IMR-90 (cell line): ENCODE measurements at regions not wholly inside any gene's neighbourhood (a gene's known extent, or its start where the extent isn't known, plus 50 kb on each side); places are given as distances from the start of the nearest gene placed in this dataset.

ENCODE experiments used
- ATAC-seq: fragments of 200-7000 bp; cut with Tn5 transposase; 2 replicates; pipeline ENCODE4 v1.9.1; 2020; ENCODE audit warnings: low read depth, mild to moderate bottlenecking, moderate library complexity
- BruUV-seq: library from RNA; stranded (reverse); fragments of 400-500 nt; replicated peaks from 2 replicates; lab custom pipeline; 2021; lab: Mats Ljungman, UMichigan
- CTCF ChIA-PET: fragments of 300-600 bp; formaldehyde crosslinking; extraction: SDS; loops from one replicate; lab custom pipeline; 2021; ENCODE audit warnings: antibody characterized with exemption; lab: Yijun Ruan, JAX
- POLR2A ChIA-PET: fragments of 300-600 bp; sonication (Branson Sonifier 250); formaldehyde crosslinking; loops from one replicate; lab custom pipeline; 2022; ENCODE audit warnings: antibody characterized with exemption; ENCODE audit not compliant: unreplicated experiment; lab: Charles Lee
- DNase-seq: peaks from one replicate; pipeline ENCODE4 v3.0.0; 2013
- H2AFZ ChIP-seq: replicated peaks from 2 replicates; pipeline ENCODE3; 2013; ENCODE audit warnings: low read length, mild to moderate bottlenecking; ENCODE audit not compliant: poor library complexity
- H2AK5ac ChIP-seq: 2 replicates; pipeline ENCODE4 v1.6.1; 2013; ENCODE audit warnings: low read depth, low read length, inconsistent platforms
- H2AK9ac ChIP-seq: replicated peaks from 2 replicates; pipeline ENCODE3; 2013; ENCODE audit warnings: mild to moderate bottlenecking, low read depth, low read length, moderate library complexity; ENCODE audit not compliant: poor library complexity
- H2BK120ac ChIP-seq: 2 replicates; pipeline ENCODE4 v1.6.1; 2013; ENCODE audit warnings: low read depth, low read length, inconsistent platforms
- H2BK15ac ChIP-seq: 3 replicates; pipeline ENCODE4 v1.6.1; 2013; ENCODE audit warnings: low read depth, low read length, inconsistent platforms
- H2BK20ac ChIP-seq: 2 replicates; pipeline ENCODE4 v1.6.1; 2013; ENCODE audit warnings: low read depth, mild to moderate bottlenecking, inconsistent platforms, low read length, moderate library complexity
- H2BK5ac ChIP-seq: 2 replicates; pipeline ENCODE4 v1.6.1; 2013; ENCODE audit warnings: mild to moderate bottlenecking, low read depth, low read length, inconsistent platforms; ENCODE audit not compliant: poor library complexity, severe bottlenecking
- H3K14ac ChIP-seq: replicated peaks from 2 replicates; pipeline ENCODE4 v1.6.1; 2013; ENCODE audit warnings: low read depth, low read length, inconsistent platforms
- H3K18ac ChIP-seq: 2 replicates; pipeline ENCODE4 v1.6.1; 2013; ENCODE audit warnings: low read depth, low read length, control low read depth
- H3K23ac ChIP-seq: 2 replicates; pipeline ENCODE4 v1.6.1; 2013; ENCODE audit warnings: low read depth, low read length, inconsistent platforms
- H3K27ac ChIP-seq: 2 replicates; pipeline ENCODE4 v1.5.1; 2013; ENCODE audit warnings: mild to moderate bottlenecking, control low read depth, low read length; ENCODE audit not compliant: insufficient read depth
- H3K27me3 ChIP-seq: 2 replicates; pipeline ENCODE4 v1.6.1; 2013; ENCODE audit warnings: low read length; ENCODE audit not compliant: control insufficient read depth, insufficient read depth
- H3K36me3 ChIP-seq: 2 replicates; pipeline ENCODE4 v1.6.1; 2013; ENCODE audit warnings: low read length, mixed read lengths; ENCODE audit not compliant: control insufficient read depth, insufficient read depth
- H3K4ac ChIP-seq: 2 replicates; pipeline ENCODE4 v1.6.1; 2013; ENCODE audit warnings: low read depth, low read length, inconsistent platforms
- H3K4me1 ChIP-seq: 2 replicates; pipeline ENCODE4 v1.6.1; 2013; ENCODE audit warnings: low read length, mixed read lengths; ENCODE audit not compliant: control insufficient read depth, insufficient read depth
- H3K4me2 ChIP-seq: 2 replicates; pipeline ENCODE4 v1.6.1; 2013; ENCODE audit warnings: low read depth, mild to moderate bottlenecking, control low read depth, low read length, moderate library complexity
- H3K4me3 ChIP-seq: 2 replicates; pipeline ENCODE4 v1.5.1; 2013; ENCODE audit warnings: low read depth, mild to moderate bottlenecking, control low read depth, low read length, moderate library complexity; ENCODE audit not compliant: insufficient read depth
- H3K56ac ChIP-seq: 2 replicates; pipeline ENCODE4 v1.6.1; 2013; ENCODE audit warnings: low read length, inconsistent platforms; ENCODE audit not compliant: insufficient read depth; ENCODE audit errors: extremely low read depth
- H3K79me1 ChIP-seq, 2 experiments: 2 replicates each; pipeline ENCODE4 v1.6.1; 2013; ENCODE audit warnings: low read length in 2 of 2, inconsistent platforms in 1 of 2, low read depth in 1 of 2
- H3K9ac ChIP-seq: 2 replicates; pipeline ENCODE4 v1.6.1; 2013; ENCODE audit warnings: low read depth, low read length, control low read depth
- H3K9me1 ChIP-seq: 2 replicates; pipeline ENCODE4 v1.6.1; 2013; ENCODE audit warnings: low read length, inconsistent platforms; ENCODE audit not compliant: insufficient read depth
- H3K9me3 ChIP-seq: 2 replicates; pipeline ENCODE4 v1.6.1; 2013; ENCODE audit warnings: low read length; ENCODE audit not compliant: control insufficient read depth, insufficient read depth
- H4K20me1 ChIP-seq: 2 replicates; pipeline ENCODE4 v1.6.1; 2013; ENCODE audit warnings: low read length, inconsistent platforms; ENCODE audit not compliant: insufficient read depth
- H4K5ac ChIP-seq: 2 replicates; pipeline ENCODE4 v1.6.1; 2013; ENCODE audit warnings: mild to moderate bottlenecking, low read depth, low read length, control low read depth
- H4K8ac ChIP-seq, 2 experiments: 2 replicates each; pipeline ENCODE4 v1.6.1; 2013; ENCODE audit warnings: low read depth in 2 of 2, low read length in 2 of 2, control low read depth in 1 of 2, inconsistent platforms in 1 of 2
- H4K91ac ChIP-seq: 2 replicates; pipeline ENCODE4 v1.6.1; 2013; ENCODE audit warnings: low read depth, low read length, inconsistent platforms; ENCODE audit not compliant: insufficient read depth
- BHLHE40 ChIP-seq: fragments of 150-350 bp; IDR thresholded peaks from 2 replicates; pipeline ENCODE4 v1.6.1; 2016; ENCODE audit warnings: mild to moderate bottlenecking, low read depth, low read length
- FOS ChIP-seq: fragments of 150-350 bp; IDR thresholded peaks from 2 replicates; pipeline ENCODE4 v1.6.1; 2016; ENCODE audit warnings: low read depth, low read length
- NFE2L2 ChIP-seq: fragments of 150-350 bp; IDR thresholded peaks from 2 replicates; pipeline ENCODE4 v1.6.1; 2016; ENCODE audit warnings: low read depth, mild to moderate bottlenecking, low read length
- RCOR1 ChIP-seq: IDR thresholded peaks from 2 replicates; pipeline ENCODE4 v1.6.1; 2012; ENCODE audit warnings: mild to moderate bottlenecking, low read length, improper control_type of control experiment; ENCODE audit not compliant: insufficient replicate concordance
- SMC3 ChIP-seq: fragments of 150-350 bp; IDR thresholded peaks from 2 replicates; pipeline ENCODE4 v1.6.1; 2016; ENCODE audit warnings: low read depth, mild to moderate bottlenecking, antibody characterized with exemption, low read length, moderate library complexity
- WGBS, 2 experiments: methylation state at CpG; one replicate each; pipeline versions ENCODE4 v1.1.5 to v1.1.7; 2013; ENCODE audit warnings: missing lambda C conversion rate in 2 of 2; ENCODE audit not compliant: insufficient read length in 1 of 2; ENCODE audit errors: extremely low coverage in 2 of 2; 5-methylcytosine and 5-hydroxymethylcytosine counted together
- dilution Hi-C: fragments of 300-500 bp; cut with HindIII; formaldehyde crosslinking; loops from one replicate; pipeline ENCODE4 v1.14.3; 2018; ENCODE audit warnings: low sequenced_read_pairs; ENCODE audit not compliant: unreplicated experiment
- in situ Hi-C: fragments of 300-500 bp; cut with MboI; formaldehyde crosslinking; loops from 3 replicates; pipeline ENCODE4 v1.14.3; 2019; ENCODE audit warnings: low sequenced_read_pairs, inconsistent platforms, mixed read lengths
- intact Hi-C: fragments of 100-400 bp; cut with micrococcal nuclease; formaldehyde crosslinking; loops from 2 replicates; pipeline ENCODE4 v1.10.0; 2022
- TF ChIP-seq, protein P1 (sequence below): fragments of 150-350 bp; IDR thresholded peaks from 2 replicates; pipeline ENCODE4 v1.6.1; 2017; ENCODE audit warnings: mild to moderate bottlenecking, antibody characterized with exemption, low read length, low read depth
- TF ChIP-seq, protein P2 (sequence below): conservative IDR thresholded peaks from 2 replicates; pipeline ENCODE4 v1.5.1; 2012; ENCODE audit warnings: mild to moderate bottlenecking, low read depth, low read length, improper control_type of control experiment

DNA sequence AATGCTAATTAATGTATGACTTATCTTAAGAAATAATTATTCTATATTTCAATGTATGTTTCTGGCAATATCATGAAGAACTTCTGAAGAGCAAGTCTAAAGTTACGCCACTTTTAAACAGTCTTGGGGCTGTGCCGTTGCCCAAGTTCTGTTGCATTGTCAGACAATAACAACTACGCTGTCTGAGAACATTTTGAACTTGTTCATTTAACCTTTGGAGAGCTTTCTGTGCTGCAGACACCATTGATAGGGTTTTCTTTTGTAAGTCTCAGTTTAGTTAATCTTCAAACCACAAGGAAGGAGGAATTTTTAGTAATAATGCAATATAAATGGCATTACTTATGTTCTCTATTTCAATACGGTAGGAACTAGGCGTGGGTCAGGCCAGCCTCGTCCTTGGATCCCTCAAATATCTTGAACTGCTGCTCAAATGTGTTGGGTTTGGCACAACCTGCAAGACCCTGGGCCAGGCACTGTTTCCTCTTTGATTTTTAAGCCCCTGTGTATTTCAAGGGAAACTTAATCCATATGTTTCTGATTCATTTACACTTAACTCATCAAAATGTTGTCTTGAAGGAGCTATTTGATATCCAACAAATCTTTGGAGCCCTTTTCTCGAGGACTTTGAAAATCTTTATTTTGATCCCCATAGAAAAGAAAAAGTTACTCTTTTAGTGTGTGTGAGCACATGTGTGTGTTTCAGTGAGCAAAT is 215.5 kb downstream of the INHBA start:
- Histone ChIP-seq H3K9ac (no peak overlapping the region), H3K9me3 (no peaks in the 10 kb centered on the region), H3K4me2 (no peak overlapping the region), H2AK9ac (no peak overlapping the region), H3K4me1 (peaks cover 9% of the 10 kb centered on the region), H4K91ac (no peak overlapping the region), H3K14ac (no peak overlapping the region), H2BK15ac (no peak overlapping the region), H2BK20ac (no peak overlapping the region), H3K4me3 (no peak overlapping the region), H2BK5ac (no peak overlapping the region), H3K18ac (no peak overlapping the region), H4K20me1 (no peaks in the 10 kb centered on the region), H2BK120ac (no peak overlapping the region), H3K36me3 (no peaks in the 10 kb centered on the region), H2AFZ (no peak overlapping the region), H3K9me1 (peaks cover 10% of the 10 kb centered on the region; the same call in 1 of the 2 replicates), H4K5ac (no peak overlapping the region), H3K79me1 (no peaks in the 10 kb centered on the region; a peak in 1 of 4 replicates), H3K56ac (no peak overlapping the region), H3K27ac (no peak overlapping the region), H3K23ac (no peak overlapping the region), H2AK5ac (no peak overlapping the region), H3K4ac (no peak overlapping the region), H3K27me3 (no peaks in the 10 kb centered on the region), H4K8ac (no peak overlapping the region)
- 48% methylated on average over 2 of the region's 7 CpGs; no CpG with 5 or more reads in 1 of the 2 experiments for WGBS, 2 experiments
- ChIA-PET POLR2A (no interaction called here), CTCF (no interaction called here)
- in situ Hi-C loops (no loop called here), intact Hi-C loops (no loop called here), dilution Hi-C loops (no loop called here)
- ATAC-seq (no peak), DNase-seq (no peak)
- TF ChIP-seq FOS (no peak), NFE2L2 (no peak), SMC3 (no peak), RCOR1 (no peak), BHLHE40 (no peak)
- TF ChIP-seq, protein P1, sequence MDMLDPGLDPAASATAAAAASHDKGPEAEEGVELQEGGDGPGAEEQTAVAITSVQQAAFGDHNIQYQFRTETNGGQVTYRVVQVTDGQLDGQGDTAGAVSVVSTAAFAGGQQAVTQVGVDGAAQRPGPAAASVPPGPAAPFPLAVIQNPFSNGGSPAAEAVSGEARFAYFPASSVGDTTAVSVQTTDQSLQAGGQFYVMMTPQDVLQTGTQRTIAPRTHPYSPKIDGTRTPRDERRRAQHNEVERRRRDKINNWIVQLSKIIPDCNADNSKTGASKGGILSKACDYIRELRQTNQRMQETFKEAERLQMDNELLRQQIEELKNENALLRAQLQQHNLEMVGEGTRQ = no peak
- TF ChIP-seq, protein P2, sequence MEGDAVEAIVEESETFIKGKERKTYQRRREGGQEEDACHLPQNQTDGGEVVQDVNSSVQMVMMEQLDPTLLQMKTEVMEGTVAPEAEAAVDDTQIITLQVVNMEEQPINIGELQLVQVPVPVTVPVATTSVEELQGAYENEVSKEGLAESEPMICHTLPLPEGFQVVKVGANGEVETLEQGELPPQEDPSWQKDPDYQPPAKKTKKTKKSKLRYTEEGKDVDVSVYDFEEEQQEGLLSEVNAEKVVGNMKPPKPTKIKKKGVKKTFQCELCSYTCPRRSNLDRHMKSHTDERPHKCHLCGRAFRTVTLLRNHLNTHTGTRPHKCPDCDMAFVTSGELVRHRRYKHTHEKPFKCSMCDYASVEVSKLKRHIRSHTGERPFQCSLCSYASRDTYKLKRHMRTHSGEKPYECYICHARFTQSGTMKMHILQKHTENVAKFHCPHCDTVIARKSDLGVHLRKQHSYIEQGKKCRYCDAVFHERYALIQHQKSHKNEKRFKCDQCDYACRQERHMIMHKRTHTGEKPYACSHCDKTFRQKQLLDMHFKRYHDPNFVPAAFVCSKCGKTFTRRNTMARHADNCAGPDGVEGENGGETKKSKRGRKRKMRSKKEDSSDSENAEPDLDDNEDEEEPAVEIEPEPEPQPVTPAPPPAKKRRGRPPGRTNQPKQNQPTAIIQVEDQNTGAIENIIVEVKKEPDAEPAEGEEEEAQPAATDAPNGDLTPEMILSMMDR = no peak
- BruUV-seq = no TSS peak
